Progenitor cell of endocrine pancreas (in vitro differentiated cells): ENCODE measurements at regions not wholly inside any gene's neighbourhood (a gene's known extent, or its start where the extent isn't known, plus 50 kb on each side); places are given as distances from the start of the nearest gene placed in this dataset.

Source experiments
- DNase-seq: peaks from one replicate; pipeline ENCODE4 v3.0.0; 2021; ENCODE audit warnings: low spot score; ENCODE audit not compliant: unreplicated experiment
- H3K27ac Mint-ChIP-seq: 2 replicates; pipeline ENCODE4 v1.8.0; 2021; ENCODE audit warnings: mild to moderate bottlenecking, moderate library complexity, mixed read lengths
- H3K27me3 Mint-ChIP-seq: 2 replicates; pipeline ENCODE4 v1.8.0; 2021; ENCODE audit warnings: mixed read lengths
- H3K36me3 Mint-ChIP-seq: 2 replicates; pipeline ENCODE4 v1.8.0; 2022; ENCODE audit warnings: mixed read lengths; ENCODE audit not compliant: insufficient read depth
- H3K4me1 Mint-ChIP-seq: 2 replicates; pipeline ENCODE4 v1.8.0; 2021; ENCODE audit warnings: low read depth, mixed read lengths
- H3K4me3 Mint-ChIP-seq: 2 replicates; pipeline ENCODE4 v1.8.0; 2021; ENCODE audit warnings: low read depth, mild to moderate bottlenecking, moderate library complexity, mixed read lengths
- H3K9me3 Mint-ChIP-seq: 2 replicates; pipeline ENCODE4 v1.8.0; 2021; ENCODE audit warnings: low read depth, mixed read lengths
- CTCF ChIP-seq: fragments of 200-600 bp; sonication (generic); IDR thresholded peaks from one replicate; pipeline ENCODE4 v1.5.0; 2021; ENCODE audit warnings: antibody characterized with exemption, mild to moderate bottlenecking; ENCODE audit not compliant: unreplicated experiment

- no peak for TF ChIP-seq CTCF
- H3K9me3 Mint-ChIP-seq = peaks cover under 1% of the 10 kb centered on the region
- H3K27ac Mint-ChIP-seq = no peak overlapping the region
- no peak for DNase-seq
- no peaks in the 10 kb centered on the region for H3K4me1 Mint-ChIP-seq
- no peaks in the 10 kb centered on the region for H3K36me3 Mint-ChIP-seq
- no peaks in the 10 kb centered on the region for H3K27me3 Mint-ChIP-seq
- H3K4me3 Mint-ChIP-seq = no peak overlapping the region
Observed at GRCh38 chr5:100249211-100249883, 285.8 kb upstream of the FAM174A start.

GRCh38 chr5:100232736-100233135, 302.4 kb upstream of the FAM174A start:
- H3K4me3 Mint-ChIP-seq = no peak overlapping the region
- no peak overlapping the region for H3K27ac Mint-ChIP-seq
- H3K9me3 Mint-ChIP-seq = peaks cover 20% of the 10 kb centered on the region
- no peak for TF ChIP-seq CTCF
- H3K27me3 Mint-ChIP-seq = no peaks in the 10 kb centered on the region
- DNase-seq = no peak
- no peaks in the 10 kb centered on the region for H3K36me3 Mint-ChIP-seq
- no peaks in the 10 kb centered on the region for H3K4me1 Mint-ChIP-seq

- TF ChIP-seq CTCF = no peak
- DNase-seq = no peak
- H3K9me3 Mint-ChIP-seq = peaks cover 6% of the 10 kb centered on the region
Observed at GRCh38 chr5:100188778-100189177, 346.4 kb upstream of the FAM174A start.

GRCh38 chr5:100188339-100188738, 346.8 kb upstream of the FAM174A start:
- no peak for TF ChIP-seq CTCF
- DNase-seq = no peak
- Mint-ChIP-seq H3K27me3 (no peaks in the 10 kb centered on the region), H3K4me1 (no peaks in the 10 kb centered on the region), H3K9me3 (peaks cover 6% of the 10 kb centered on the region), H3K36me3 (no peaks in the 10 kb centered on the region), H3K4me3 (no peak overlapping the region), H3K27ac (no peak overlapping the region)

More at GRCh38 chr5:100188778-100189177, 346.4 kb upstream of the FAM174A start:
- Mint-ChIP-seq H3K4me1 (no peaks in the 10 kb centered on the region), H3K4me3 (no peak overlapping the region), H3K36me3 (no peaks in the 10 kb centered on the region), H3K27ac (no peak overlapping the region), H3K27me3 (no peaks in the 10 kb centered on the region)

- Mint-ChIP-seq H3K9me3 (no peaks in the 10 kb centered on the region), H3K27ac (no peak overlapping the region), H3K4me1 (no peaks in the 10 kb centered on the region), H3K36me3 (no peaks in the 10 kb centered on the region), H3K4me3 (no peak overlapping the region), H3K27me3 (no peaks in the 10 kb centered on the region)
- TF ChIP-seq CTCF = no peak
- DNase-seq = no peak
Observed at GRCh38 chr5:100186181-100186580, 349.0 kb upstream of the FAM174A start.
